ENCODE measurements at regions not wholly inside any gene's neighbourhood (a gene's known extent, or its start where the extent isn't known, plus 50 kb on each side); places are given as distances from the start of the nearest gene placed in this dataset.

- H3K4me3 ChIP-seq (ENCODE audit: low read depth in 2 of 2, low read length in 2 of 2), result no peak overlapping the region
- TF ChIP-seq CTCF (IDR thresholded peaks at IDR 0.05), result no peak
- no peak for TF ChIP-seq SIN3A (IDR thresholded peaks at IDR 0.05; ENCODE audit: borderline replicate concordance, insufficient read depth, low read depth, low read length)
- no peak for TF ChIP-seq POLR2AphosphoS5 (IDR thresholded peaks at IDR 0.05; ENCODE audit: low read depth, low read length)
- TF ChIP-seq REST (IDR thresholded peaks at IDR 0.05; ENCODE audit: insufficient read depth in 1 of 2, low read depth in 2 of 2, low read length in 1 of 2), result no peak
- no peak for TF ChIP-seq TCF7L2 (IDR thresholded peaks at IDR 0.05; ENCODE audit: low read depth, low read length)
- in situ Hi-C loops (cut with HindIII; ENCODE audit: low pct_unique_long_range_greater_than_20kb, low sequenced_read_pairs) (no loop called here), intact Hi-C loops (cut with micrococcal nuclease; ENCODE audit: unreplicated experiment) (no loop called here)
- ATAC-seq (no peak), DNase-seq (ENCODE audit: low read depth, low spot score) (no peak)
- ChIA-PET POLR2A (no interaction called here), CTCF (no interaction called here)
- no peaks in the 10 kb centered on the region for H3K36me3 ChIP-seq (ENCODE audit: control insufficient read depth, insufficient read depth, low read length)
- H3K4me1 ChIP-seq (ENCODE audit: control insufficient read depth, insufficient read depth, low read length), result no peaks in the 10 kb centered on the region
- no TSS peak for BruUV-seq (replicated peaks)
- H3K27me3 ChIP-seq (ENCODE audit: control insufficient read depth, insufficient read depth, low read length), result no peaks in the 10 kb centered on the region
- no peaks in the 10 kb centered on the region for H3K9me3 ChIP-seq (ENCODE audit: control insufficient read depth, insufficient read depth, low read depth, low read length)
- H3K27ac ChIP-seq (ENCODE audit: low read length), result no peak overlapping the region
Observed at GRCh38 chr5:89301321-89302025, 418.5 kb upstream of the MEF2C start.

GRCh38 chr5:89300426-89300970 lies 417.5 kb upstream of the MEF2C start:
- H3K27ac ChIP-seq (ENCODE audit: low read length), result no peak overlapping the region
- no peaks in the 10 kb centered on the region for H3K27me3 ChIP-seq (ENCODE audit: control insufficient read depth, insufficient read depth, low read length)
- BruUV-seq (replicated peaks), result no TSS peak
- in situ Hi-C loops (cut with HindIII; ENCODE audit: low pct_unique_long_range_greater_than_20kb, low sequenced_read_pairs), result no loop called here
- POLR2A ChIA-PET, result no interaction called here
- no peaks in the 10 kb centered on the region for H3K9me3 ChIP-seq (ENCODE audit: control insufficient read depth, insufficient read depth, low read depth, low read length)
- ATAC-seq (no peak), DNase-seq (ENCODE audit: low read depth, low spot score) (no peak)
- intact Hi-C loops (cut with micrococcal nuclease; ENCODE audit: unreplicated experiment), result no loop called here
- H3K4me1 ChIP-seq (ENCODE audit: control insufficient read depth, insufficient read depth, low read length), result no peaks in the 10 kb centered on the region
- no peak overlapping the region for H3K4me3 ChIP-seq (ENCODE audit: low read depth in 2 of 2, low read length in 2 of 2)
- CTCF ChIA-PET, result no interaction called here
- TF ChIP-seq REST (IDR thresholded peaks at IDR 0.05; ENCODE audit: insufficient read depth in 1 of 2, low read depth in 2 of 2, low read length in 1 of 2), result no peak
- TF ChIP-seq CTCF (IDR thresholded peaks at IDR 0.05), result no peak
- TF ChIP-seq TCF7L2 (IDR thresholded peaks at IDR 0.05; ENCODE audit: low read depth, low read length), result no peak
- no peak for TF ChIP-seq SIN3A (IDR thresholded peaks at IDR 0.05; ENCODE audit: borderline replicate concordance, insufficient read depth, low read depth, low read length)
- TF ChIP-seq POLR2AphosphoS5 (IDR thresholded peaks at IDR 0.05; ENCODE audit: low read depth, low read length), result no peak
- H3K36me3 ChIP-seq (ENCODE audit: control insufficient read depth, insufficient read depth, low read length), result no peaks in the 10 kb centered on the region
